NCI-H774 (cell line): ENCODE measurements at regions not wholly inside any gene's neighbourhood (a gene's known extent, or its start where the extent isn't known, plus 50 kb on each side); places are given as distances from the start of the nearest gene placed in this dataset.
"Not testable (repeated sequence)": the region's sequence is repeated elsewhere in the genome, so short reads cannot be mapped to it uniquely, and the experiment has no call there.

Experiments used
- DNase-seq: peaks from one replicate; lab custom pipeline; 2025; lab: John Stamatoyannopoulos, UW

DNA sequence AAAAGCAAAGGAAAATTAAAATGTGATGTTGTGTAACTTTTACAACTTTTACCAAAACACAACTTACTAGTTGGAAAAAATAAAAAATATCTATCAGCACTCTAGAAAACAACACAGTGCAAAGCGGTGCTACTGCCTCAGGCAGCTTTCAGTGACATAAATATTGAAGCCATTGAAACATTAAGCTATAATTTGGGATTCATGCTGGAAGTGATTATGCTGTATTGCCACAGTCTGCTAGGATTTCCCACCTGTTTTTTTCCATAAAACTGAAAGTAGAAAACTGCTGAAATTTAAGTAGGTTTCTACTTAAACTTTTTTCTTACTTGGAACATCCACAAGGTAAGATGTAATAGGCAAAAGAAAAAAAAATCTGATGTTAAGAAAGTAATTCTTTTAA, 674.4 kb downstream of the KCNT2 start:
- no peak for DNase-seq

DNA sequence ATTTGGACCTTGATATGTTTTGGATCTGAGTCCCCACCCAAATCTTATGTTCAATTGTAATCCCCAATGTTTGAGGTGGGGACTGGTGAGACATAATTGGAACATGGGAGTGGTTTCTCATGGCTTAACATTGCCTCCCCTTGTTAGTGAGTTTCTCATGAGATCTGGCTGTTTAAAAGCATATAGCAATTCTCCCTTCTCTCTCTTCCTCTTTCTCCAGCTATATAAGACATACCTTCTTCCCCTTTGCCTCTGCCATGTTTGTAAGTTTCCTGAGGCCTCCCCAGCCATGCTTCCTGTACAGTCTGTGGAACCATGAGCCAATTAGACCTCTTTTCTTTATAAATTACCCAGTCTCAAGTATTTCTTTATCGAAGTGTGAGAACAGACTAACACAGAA, 692.4 kb downstream of the KCNT2 start:
- no peak for DNase-seq

DNA sequence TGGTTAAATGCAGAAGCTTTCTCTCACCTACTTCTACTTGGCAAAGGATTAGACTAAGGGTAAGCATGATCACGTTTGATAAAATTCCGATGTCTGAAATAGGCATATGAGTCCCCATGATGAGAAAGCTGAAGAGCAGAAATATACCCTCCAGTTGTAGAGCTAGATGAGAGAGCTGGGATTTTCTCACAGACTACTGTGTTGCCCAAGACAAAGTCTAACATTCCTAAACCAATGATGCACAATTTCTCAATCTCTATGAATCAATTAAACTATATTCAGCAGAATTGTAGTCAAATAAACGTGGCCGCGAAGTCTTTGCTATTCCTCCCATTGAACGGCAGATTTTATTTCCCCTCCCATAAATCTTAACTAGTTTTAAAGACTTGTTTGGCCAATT, 699.2 kb downstream of the KCNT2 start:
- no peak for DNase-seq

DNA sequence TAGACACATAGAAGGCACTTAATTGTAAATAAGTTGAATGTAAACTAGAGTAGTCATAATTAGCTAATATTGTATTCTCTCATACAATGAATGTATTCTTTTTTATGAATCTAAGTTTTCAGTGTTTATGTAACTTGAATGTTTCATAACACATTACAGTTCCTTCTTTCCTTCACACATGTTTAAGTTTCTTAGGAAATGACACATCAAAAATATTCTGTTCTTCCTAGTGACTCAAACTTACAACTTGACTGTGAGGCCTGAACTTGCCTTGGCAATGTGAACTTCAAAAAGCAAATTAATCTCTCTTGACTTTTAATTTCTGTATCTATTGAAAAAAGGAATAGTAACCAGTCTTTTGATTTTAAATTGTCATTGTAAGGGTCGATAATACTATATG, 700.1 kb downstream of the KCNT2 start:
- no peak for DNase-seq

DNA sequence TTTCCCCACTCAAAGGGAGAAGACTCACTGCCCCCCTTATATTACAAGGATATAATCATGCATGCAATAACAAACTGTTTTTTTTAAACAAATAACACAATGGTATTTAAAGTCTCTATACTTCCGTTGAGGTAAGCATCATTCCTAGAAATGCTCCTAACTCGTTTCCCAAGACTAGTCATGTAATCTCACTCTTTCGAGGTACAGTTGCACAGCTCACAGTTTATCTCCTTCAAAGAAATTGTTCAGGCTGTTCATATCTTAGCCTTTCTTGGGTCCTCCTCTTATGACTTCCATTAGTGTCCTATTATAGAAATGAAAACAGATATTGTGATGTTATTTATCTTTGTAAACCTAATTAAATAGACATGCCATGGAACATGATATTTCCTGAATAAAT, 705.0 kb downstream of the KCNT2 start:
- DNase-seq = no peak

DNA sequence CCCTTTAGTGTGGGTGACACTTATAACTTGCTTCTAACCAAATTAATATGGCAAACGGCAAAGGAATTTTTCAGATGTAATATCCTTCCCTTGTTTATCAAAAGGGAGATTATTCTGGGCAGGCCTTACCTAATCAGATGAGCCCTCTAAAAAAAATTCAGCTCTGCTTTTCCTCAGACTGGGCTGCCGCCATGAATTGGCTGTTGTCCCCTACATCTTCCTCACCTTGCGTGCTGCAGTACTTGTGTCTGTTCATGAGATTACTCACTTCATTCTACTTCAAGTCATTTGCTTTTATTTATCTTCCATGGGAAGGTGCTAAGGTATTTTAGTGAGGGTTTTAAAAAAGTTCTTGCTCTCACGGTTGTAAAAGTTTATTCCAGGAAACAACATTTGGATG, 705.5 kb downstream of the KCNT2 start:
- no peak for DNase-seq

DNA sequence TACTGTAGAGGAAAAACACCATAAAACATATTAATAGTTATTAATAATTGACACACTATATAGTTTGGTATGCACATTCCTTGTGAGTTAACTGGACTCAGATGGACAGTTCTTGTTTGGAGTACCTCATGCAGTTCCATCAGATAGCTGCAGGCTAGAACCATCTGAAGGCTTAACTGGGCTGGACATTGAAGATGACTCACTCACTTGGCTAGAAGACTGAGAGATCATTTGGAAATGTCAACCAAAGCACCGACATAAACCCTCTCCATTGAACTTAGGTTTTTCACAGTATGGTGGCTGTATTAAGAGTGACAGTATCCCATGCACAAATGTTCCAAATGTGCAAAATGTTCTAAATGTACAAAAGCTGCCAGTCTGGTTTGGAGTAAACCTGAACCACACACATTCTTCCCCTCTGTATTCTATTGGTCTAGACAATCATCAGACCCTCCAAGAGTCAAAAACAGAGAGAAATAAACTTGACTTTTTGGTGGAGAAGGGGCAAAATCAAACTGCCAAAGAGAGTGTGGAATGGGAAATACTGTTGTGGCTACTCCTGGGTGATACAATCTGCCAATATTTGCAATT, 708.4 kb downstream of the KCNT2 start:
- no peak for DNase-seq

DNA sequence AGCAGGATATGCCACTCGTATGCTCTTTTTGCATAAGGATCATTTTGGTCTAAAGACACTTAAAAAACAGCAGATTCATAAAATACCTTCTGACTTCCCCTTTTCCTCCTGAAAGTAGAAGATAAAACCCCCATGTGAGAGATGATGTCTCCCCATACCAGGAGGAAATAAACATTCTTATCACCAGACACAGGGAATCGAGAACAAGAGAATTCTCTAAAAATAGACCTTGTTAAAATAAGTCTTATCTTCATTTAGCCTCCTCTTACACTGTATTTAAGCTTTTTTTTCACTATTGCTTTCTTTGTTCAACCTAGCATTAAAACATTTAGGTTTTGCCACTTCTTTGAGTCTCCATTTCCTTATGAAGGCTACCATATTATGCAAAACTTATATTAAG, 709.3 kb downstream of the KCNT2 start:
- no peak for DNase-seq

DNA sequence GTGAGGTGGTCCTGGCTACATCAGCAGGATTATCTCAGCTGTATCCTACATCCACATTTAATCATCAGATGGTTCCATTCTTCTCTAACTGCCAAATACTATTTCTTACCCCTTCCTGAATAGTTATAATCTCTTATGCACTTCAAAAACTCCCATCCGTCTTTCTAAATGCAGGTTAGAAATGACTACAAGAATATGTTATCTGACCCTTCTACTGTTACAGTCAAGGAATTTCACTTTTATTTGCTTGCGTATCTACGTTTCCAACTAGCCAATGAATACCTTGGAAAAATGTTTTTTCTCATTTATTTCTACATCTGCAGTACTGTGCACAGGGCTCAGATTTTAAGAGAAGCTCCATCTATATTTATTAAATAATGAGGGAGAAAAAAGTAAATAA, 709.9 kb downstream of the KCNT2 start:
- no peak for DNase-seq

DNA sequence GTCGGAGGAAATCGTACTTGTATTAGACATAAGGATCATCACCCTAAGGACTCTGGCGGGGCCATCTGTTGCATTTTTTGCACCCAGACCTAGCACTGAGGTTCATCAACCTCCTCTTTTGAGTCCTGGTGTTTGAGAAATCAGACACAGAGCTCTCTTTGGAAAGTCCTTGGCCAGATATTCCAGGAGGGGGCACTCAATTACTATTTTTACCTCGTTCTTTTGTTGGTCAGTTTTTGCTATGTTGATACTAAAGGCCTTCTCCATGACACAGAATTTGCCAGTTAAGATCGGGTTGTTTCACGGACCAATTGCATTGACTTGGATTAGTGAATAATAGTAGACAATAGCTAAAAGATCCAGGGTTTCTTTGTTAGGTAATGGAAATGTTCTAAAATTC, 711.2 kb downstream of the KCNT2 start:
- DNase-seq = no peak

DNA sequence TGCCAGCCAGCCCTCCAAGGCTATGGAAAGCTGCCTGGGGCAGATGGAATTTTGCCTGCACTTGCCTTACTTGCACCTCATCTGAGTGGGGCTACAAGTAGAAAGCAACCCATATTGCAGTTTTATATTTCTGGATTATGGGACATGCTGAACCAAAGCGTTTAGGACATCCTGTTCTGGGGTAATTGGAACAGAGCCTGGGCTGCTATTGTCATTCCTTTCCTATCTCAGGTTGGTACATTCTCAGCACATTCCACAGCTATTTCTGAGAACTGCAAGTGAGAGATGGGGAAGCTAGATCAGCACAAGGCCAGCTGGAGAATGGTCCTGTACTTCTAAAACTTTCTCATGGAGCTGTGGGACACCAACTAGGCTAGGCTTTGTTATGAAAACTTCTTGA, 713.8 kb downstream of the KCNT2 start:
- no peak for DNase-seq

DNA sequence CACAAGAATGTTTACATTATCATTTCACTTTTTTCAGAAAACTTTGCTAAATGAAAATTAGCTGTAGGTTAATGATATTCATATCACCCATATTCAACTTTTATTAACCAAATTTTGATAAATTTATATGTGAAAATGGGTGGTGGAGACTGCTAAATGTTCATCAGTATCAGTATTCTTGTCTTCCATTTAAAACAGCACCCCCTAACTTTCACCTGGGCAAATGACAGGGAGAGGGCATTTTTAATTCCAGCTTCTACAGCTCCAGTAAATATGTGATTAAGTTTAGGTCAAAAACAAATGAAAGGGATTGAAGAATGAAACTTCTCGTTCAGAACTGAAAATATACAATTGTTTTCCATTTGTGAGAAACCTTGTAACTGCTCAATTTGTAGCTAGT, 722.2 kb downstream of the KCNT2 start:
- DNase-seq = no peak

DNA sequence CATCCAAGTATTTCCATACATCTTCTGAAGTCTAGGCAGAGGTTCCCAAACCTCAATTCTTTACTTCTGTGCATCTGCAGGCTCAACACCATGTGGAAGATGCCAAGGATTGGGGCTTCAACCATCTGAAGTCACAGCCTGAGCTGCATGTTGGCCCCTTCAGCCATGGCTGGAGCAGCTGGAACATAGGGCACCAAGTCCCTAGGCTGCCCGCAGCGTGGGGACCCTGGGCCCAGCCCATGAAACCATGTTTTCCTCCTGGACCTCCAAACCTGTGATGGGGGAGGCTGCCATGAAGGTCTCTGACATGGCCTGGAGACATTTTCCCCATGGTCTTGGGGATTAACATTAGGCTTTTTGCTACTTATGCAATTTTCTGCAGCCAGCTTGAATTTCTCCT, 729.8 kb downstream of the KCNT2 start:
- no peak for DNase-seq

DNA sequence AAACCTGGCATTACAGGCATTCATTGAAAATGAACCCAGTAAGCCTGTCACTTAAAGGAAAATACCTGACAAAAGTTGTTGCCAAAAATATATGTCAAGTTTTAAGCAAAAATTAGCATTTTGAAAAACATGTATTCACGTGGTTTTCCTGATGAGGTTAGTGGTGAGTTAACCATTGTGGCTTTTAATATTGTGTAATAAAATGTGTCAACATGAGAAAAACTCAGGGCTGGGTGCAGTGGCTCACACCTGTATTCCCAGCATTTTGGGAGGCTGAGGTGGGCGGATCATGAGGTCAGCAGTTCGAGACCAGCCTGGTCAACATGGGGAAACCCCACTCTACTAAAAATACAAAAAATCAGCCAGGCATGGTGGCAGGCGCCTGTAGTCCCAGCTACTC, 731.4 kb downstream of the KCNT2 start:
- no peak for DNase-seq

DNA sequence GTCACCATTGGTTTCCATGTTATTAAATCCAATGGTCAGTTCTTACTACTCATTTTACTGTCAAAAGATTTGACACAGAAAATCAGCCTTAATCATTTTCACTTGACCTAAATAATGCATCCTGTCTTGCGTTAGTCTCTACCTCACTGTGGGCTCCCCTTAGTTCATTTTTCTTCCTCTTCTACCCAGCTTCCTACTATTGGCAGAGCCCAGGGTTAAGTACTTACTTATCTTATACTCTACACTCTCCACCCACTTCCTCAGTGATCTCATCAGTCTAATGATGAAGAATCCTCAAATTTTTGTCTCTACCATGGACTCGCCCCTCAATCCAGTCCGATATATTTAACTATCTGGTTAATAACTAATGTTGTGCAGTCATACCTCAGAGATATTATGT, 735.9 kb downstream of the KCNT2 start:
- no peak for DNase-seq

DNA sequence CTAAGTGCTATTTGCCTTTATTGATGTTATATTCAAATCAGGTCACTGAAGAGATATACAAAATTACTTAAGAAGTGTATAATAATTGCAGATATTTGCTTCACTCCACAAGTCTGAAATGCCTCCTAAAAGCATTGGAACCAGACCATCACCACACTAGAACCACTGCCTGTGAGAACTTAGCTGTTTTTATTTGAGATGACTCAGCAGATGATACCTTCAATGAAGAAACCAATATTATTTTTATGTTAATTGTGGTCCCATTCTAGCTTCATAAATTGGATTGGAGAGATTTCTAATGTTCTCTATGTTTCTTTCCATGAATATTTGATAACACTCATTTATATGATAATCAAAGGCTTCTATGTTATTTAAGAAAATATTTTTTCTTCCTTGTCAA, 740.6 kb downstream of the KCNT2 start:
- no peak for DNase-seq

DNA sequence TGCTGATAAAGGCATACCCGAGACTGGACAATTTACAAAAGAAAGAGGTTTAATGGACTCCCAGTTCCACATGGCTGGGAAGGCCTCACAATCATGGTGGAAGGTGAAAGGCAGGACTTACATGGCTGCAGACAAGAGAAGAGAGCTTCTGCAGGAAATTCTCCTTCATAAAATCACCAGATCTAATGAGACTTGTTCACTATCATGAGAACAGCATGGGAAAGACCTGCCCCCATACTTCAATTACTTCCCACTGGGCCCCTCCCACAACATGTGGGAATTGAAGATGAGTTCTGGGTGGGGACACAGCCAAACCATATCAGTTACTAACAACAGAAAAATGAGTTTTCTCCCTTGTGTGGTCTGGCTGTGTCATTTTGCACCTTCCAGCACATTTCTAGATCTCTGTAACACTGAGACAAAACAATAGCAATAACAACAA, 741.4 kb downstream of the KCNT2 start:
- no peak for DNase-seq

DNA sequence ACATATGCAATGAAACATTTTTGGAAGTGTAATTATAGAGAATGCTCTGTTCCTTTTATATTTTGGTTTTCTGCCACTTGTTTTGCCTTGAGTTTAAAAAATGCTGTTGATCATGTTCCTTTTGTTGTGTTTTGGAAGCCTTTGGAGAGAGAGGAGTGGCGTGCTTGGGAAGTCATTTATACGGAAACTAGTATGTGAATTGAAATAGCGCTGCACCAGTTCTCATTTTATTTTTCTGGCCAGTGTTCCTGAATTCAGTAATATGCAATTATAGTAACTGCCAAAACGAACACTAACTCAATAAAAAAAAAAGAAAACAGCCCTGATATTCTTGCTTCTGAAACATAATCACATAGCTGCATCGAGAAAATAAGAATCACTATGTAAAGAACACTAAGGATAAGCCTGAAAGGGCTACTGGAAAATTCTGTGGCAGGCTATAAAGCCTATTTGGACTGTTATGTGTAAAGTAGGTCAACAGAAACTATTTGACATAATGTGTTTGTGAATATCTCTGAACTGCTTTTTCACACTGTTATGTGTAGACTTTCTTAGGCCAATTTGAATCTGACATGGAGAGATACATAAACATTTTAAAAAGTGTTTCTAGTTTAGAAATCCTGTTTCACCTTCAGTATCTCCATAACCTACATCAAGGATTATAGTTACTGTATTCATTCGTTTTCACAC, 742.0 kb downstream of the KCNT2 start:
- no peak for DNase-seq

DNA sequence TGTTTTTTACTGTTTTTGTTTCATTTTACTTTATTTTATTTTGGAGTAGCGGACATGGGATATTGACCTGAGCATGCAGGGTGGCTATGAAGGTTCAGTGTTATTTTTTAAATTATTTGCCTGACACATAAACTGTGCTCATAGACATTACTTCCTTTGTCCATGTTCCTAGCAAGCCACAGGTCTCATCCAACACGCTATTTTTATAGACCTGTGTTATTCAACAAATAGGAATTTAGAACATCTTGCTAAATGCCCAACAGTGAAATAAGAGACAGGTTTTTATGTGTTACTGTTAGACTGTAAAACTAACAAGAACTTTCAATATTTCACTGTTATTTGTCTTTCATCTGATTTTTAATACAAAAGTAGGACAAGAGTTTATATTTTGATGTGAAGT, 756.4 kb downstream of the KCNT2 start:
- no peak for DNase-seq

DNA sequence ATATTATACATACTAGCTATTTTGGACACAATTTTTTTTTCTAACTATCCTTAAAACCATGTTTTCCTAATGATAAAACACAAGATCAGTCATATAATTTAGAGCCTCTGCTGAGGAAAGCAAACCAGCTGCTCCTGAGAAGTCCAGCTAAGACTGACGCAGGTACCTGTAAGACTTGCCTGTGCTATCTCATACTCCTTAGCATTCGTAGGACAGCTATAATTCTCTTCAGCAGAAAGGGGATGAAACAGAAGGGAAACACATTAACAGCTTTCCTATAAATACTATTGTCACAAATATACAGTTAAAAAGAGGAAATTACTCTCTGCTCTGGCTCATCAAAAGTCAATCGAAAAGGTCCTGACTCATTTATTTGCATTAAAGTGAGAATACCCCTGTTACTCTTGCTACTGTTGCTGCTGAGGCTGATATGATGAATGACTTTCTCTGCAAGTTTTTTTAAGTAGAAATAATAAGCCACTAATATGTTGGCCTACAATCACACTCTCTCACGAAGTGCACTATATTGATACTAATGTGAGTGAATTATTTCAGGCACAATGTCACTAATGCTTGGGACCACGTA, 757.1 kb downstream of the KCNT2 start:
- DNase-seq = no peak

DNA sequence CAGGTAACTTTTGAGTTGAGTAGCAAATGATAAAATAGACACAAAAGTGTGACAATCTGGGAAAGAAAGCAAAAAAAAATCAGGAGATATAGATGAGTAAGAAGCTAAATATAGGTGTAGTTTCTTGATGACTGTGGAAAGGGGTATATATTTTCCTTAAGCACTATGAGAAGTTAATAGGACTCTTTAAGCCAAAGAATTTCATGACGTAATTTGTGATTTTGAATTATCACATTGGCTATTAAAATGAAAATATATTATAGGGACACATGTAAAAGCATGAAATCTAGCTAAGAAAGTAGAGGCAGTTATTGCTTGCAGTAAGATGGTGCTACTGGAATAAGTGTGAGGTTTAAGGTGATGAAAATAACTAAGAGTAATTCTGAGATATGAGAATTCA, 759.1 kb downstream of the KCNT2 start:
- no peak for DNase-seq

DNA sequence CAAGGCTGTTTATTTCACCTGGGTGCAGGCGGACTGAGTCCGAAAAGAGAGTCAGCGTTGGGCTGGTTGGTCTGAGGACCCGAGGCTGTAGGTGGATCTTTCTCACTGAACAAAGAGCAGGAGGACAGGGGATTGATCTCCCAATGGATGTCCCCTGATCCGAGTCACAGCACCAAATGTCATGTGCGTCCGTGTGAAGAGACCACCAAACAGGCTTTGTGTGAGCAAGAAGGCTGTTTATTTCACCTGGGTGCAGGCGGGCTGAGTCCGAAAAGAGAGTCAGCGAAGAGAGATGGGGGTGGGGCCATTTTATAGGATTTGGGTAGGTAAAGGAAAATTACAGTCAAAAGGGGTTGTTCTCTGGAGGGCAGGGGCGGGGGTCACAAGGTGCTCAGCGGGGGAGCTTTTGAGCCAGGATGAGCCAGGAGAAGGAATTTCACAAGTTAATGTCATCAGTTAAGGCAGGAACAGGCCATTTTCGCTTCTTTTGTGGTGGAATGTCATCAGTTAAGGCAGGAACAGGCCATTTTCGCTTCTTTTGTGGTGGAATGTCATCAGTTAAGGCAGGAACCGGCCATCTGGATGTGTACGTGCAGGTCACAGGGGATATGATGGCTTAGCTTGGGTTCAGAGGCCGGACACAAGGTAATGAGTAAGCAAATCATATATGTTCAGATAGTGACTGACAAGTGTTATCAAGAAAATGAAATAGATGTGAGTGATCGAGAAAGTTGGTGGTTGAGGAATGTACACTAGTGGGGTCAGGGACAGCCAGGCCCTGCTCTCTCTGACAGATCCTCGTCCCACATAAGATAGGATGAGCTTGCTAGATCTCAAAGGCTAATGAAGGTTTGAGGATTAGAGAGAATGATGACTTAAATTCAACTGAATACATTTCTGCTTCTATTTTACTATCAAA, 760.0 kb downstream of the KCNT2 start:
- DNase-seq = not testable (repeated sequence)

DNA sequence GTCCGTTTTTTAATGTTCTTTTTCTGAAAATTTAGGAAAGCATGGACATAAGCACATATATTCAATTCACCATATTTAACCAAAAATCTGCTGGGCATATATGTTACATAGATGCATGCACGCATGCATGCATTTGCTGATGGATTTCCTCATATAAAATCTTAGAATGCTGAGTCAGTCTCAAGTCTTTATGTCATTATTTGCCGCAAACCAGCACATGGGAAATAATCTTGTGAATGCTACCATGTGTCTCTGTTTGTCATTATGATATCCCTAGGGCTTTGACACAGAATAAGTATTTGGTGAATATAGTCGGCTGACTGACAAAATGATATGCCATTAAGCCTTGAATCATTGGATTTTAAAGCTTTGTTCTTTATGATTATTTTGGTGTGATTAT, 776.5 kb downstream of the KCNT2 start:
- DNase-seq = no peak
